Fibroblast of peridontal ligament (primary cell): ENCODE measurements at regions not wholly inside any gene's neighbourhood (a gene's known extent, or its start where the extent isn't known, plus 50 kb on each side); places are given as distances from the start of the nearest gene placed in this dataset.
"Not testable (repeated sequence)": the region's sequence is repeated elsewhere in the genome, so short reads cannot be mapped to it uniquely, and the experiment has no call there.

Source experiments
- DNase-seq: peaks from one replicate; pipeline ENCODE4 v3.0.0-alpha.2; 2010; ENCODE audit errors: extremely low read depth

GRCh38 chr1:187517546-187517945 lies 688.8 kb downstream of the PLA2G4A start:
- DNase-seq = no peak

GRCh38 chr1:187527346-187527745 lies 698.6 kb downstream of the PLA2G4A start:
- DNase-seq = peak; percentile 34

GRCh38 chr1:187537936-187538335 lies 709.2 kb downstream of the PLA2G4A start:
- peak; percentile 13 for DNase-seq

- DNase-seq = no peak
Observed at GRCh38 chr1:187549540-187549939, 720.8 kb downstream of the PLA2G4A start.

- DNase-seq = no peak
Observed at GRCh38 chr1:187551061-187551460, 722.3 kb downstream of the PLA2G4A start.

GRCh38 chr1:187563191-187563590 lies 734.4 kb downstream of the PLA2G4A start:
- DNase-seq = no peak

- DNase-seq = peak; percentile 2
Observed at GRCh38 chr1:187566354-187566753, 737.6 kb downstream of the PLA2G4A start.

- DNase-seq = no peak
Observed at GRCh38 chr1:187568067-187568466, 739.3 kb downstream of the PLA2G4A start.

- no peak for DNase-seq
Observed at GRCh38 chr1:187570166-187570565, 741.4 kb downstream of the PLA2G4A start.

- DNase-seq = peak; percentile 2
Observed at GRCh38 chr1:187577610-187578009, 748.9 kb downstream of the PLA2G4A start.

GRCh38 chr1:187588917-187589316 lies 760.2 kb downstream of the PLA2G4A start:
- DNase-seq = no peak

- DNase-seq = no peak
Observed at GRCh38 chr1:187605736-187606135, 777.0 kb downstream of the PLA2G4A start.

- DNase-seq = not testable (repeated sequence)
Observed at GRCh38 chr1:187615853-187616735, 787.3 kb downstream of the PLA2G4A start.

GRCh38 chr1:187616830-187617229 lies 788.1 kb downstream of the PLA2G4A start:
- not testable (repeated sequence) for DNase-seq

GRCh38 chr1:187617776-187618175 lies 789.0 kb downstream of the PLA2G4A start:
- DNase-seq = no peak

- DNase-seq = no peak
Observed at GRCh38 chr1:187619175-187619574, 790.4 kb downstream of the PLA2G4A start.

- peak; percentile 52 for DNase-seq
Observed at GRCh38 chr1:187621951-187622350, 793.2 kb downstream of the PLA2G4A start.

GRCh38 chr1:187622545-187622944 lies 793.8 kb downstream of the PLA2G4A start:
- no peak for DNase-seq

GRCh38 chr1:187624812-187625545 lies 796.2 kb downstream of the PLA2G4A start:
- DNase-seq = peak; percentile 86

GRCh38 chr1:187626056-187626455 lies 797.3 kb downstream of the PLA2G4A start:
- DNase-seq = no peak

- DNase-seq = no peak
Observed at GRCh38 chr1:187627516-187627915, 798.8 kb downstream of the PLA2G4A start.

- DNase-seq = no peak
Observed at GRCh38 chr1:187629075-187629474, 800.3 kb downstream of the PLA2G4A start.
